ENCODE measurements at regions not wholly inside any gene's neighbourhood (a gene's known extent, or its start where the extent isn't known, plus 50 kb on each side); places are given as distances from the start of the nearest gene placed in this dataset.

DNA sequence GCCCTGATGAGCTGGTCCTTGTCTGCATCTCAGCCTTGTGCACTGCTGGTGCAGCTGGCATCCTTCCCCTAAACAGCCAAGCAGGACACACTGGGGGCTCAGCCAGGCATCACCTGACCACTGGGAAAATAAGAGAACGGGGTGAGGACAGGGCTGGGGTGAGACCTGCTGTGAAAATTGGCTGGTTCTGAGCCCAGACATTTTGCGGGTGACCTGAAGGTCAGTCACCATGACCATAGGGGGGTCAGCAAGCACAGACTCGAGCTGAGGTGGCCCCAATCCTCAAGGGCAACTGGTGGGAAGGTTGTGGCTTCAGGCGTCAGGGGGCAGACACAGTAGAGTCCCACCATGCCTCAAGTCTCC lies 144.9 kb upstream of the TWIST2 start:
- CTCF ChIA-PET: no interaction called here
- Histone ChIP-seq H3K4me3 (ENCODE audit: low read depth, low read length) (no peak overlapping the region), H3K27me3 (ENCODE audit: control insufficient read depth, insufficient read depth, low read length) (no peaks in the 10 kb centered on the region; the same call in 1 of the 2 replicates), H3K36me3 (ENCODE audit: control insufficient read depth, insufficient read depth, low read length) (no peaks in the 10 kb centered on the region)
- DNase-seq (ENCODE audit: low read depth): no peak
- TF ChIP-seq, protein P1, sequence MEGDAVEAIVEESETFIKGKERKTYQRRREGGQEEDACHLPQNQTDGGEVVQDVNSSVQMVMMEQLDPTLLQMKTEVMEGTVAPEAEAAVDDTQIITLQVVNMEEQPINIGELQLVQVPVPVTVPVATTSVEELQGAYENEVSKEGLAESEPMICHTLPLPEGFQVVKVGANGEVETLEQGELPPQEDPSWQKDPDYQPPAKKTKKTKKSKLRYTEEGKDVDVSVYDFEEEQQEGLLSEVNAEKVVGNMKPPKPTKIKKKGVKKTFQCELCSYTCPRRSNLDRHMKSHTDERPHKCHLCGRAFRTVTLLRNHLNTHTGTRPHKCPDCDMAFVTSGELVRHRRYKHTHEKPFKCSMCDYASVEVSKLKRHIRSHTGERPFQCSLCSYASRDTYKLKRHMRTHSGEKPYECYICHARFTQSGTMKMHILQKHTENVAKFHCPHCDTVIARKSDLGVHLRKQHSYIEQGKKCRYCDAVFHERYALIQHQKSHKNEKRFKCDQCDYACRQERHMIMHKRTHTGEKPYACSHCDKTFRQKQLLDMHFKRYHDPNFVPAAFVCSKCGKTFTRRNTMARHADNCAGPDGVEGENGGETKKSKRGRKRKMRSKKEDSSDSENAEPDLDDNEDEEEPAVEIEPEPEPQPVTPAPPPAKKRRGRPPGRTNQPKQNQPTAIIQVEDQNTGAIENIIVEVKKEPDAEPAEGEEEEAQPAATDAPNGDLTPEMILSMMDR (IDR thresholded peaks at IDR 0.05; ENCODE audit: insufficient read depth, low read depth, low read length): no peak
- POLR2A ChIA-PET: no interaction called here

DNA sequence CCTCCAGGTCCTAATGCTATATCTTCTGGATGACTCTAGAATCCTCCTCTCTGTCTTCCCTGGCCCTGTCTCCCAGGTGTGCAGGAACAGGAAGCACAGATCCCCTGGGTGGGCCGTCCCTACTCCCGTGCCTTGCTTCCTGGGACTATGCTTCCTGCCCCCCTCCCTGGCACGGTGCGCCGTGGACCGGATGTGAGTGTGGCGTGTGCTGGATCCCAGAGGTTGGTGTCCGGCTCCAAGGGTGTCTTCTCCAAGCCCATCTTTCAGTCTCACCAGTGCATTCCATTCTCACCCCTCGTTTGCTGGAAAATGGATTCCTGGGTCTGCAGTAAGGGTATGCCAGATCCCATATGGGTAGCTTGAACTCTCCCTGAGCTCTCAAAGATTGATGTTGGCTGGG lies 144.4 kb upstream of the TWIST2 start:
- no peak overlapping the region for H3K4me3 ChIP-seq (ENCODE audit: low read depth, low read length)
- POLR2A ChIA-PET: no interaction called here
- DNase-seq (ENCODE audit: low read depth): no peak
- no peaks in the 10 kb centered on the region; the same call in 1 of the 2 replicates for H3K27me3 ChIP-seq (ENCODE audit: control insufficient read depth, insufficient read depth, low read length)
- no peaks in the 10 kb centered on the region for H3K36me3 ChIP-seq (ENCODE audit: control insufficient read depth, insufficient read depth, low read length)
- CTCF ChIA-PET: interaction anchor here (0.8 kb wide), 1 partner anchor 12 kb away, joined by 3 read pairs; no protein-coding TSS in a partner anchor
- TF ChIP-seq, protein P1 (IDR thresholded peaks at IDR 0.05; ENCODE audit: insufficient read depth, low read depth, low read length): no peak

DNA sequence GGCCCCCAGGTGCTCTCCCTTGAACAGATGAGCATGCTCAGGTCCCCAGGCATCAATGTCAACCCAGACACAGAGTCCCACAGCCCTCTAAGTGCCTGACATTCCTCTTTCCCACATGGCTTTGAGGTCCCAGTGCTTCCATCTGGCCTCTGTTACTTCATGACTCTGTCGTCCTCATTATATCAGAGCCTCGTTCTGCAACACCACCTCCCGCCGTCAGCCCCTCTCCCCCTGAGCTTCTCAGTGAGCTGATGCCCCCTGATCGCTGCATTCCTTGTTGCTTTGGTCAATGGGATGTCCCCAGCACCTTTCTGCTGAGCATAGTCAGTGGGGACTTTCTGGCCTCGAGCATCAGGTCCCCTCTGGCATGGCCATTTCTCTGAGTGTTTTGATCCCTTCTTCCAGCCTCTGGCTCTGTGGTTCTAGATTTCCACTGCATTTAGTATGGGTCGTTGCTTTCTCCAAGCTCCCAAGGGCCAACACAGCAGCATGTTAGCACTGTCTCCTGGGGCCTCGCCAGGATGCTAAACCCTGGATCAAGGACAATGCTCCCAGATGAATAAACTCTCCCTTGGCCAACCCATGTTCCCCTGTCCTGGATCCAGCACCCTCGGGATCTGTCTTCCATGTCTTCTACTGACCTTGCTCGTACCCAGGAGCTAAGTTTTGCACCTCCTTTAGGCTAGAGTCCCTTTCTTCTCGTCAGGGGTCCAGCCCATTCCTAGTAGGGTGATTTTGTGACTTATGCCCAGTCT lies 143.2 kb upstream of the TWIST2 start:
- Histone ChIP-seq H3K27me3 (ENCODE audit: control insufficient read depth, insufficient read depth, low read length) (no peaks in the 10 kb centered on the region; the same call in 1 of the 2 replicates), H3K4me3 (ENCODE audit: low read depth, low read length) (no peak overlapping the region), H3K36me3 (ENCODE audit: control insufficient read depth, insufficient read depth, low read length) (no peaks in the 10 kb centered on the region)
- POLR2A ChIA-PET: no interaction called here
- TF ChIP-seq, protein P1 (IDR thresholded peaks at IDR 0.05; ENCODE audit: insufficient read depth, low read depth, low read length): no peak
- CTCF ChIA-PET: interaction anchor here (0.5 to 1.2 kb wide), 4 partner anchors 12 to 681 kb away, joined by 3 to 5 read pairs (median 3); no protein-coding TSS in a partner anchor
- no peak for DNase-seq (ENCODE audit: low read depth)

DNA sequence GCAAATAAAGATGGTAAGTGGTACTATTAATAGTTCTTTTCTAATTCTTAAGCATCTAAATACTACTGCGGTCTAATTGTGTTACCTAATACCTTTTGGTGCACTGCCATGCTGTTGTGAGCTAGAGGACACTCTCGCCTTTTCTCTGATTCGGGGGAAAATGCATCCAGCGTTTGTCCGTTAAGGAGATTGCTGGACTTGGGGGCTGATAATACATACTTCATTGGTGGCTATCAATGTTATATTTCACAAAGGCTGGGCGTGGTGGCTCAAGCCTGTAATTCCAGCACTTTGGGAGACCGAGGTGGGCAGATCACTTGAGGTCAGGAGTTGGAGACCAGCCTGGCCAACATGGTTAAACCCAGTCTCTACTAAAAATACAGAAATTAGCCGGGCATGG lies 141.7 kb upstream of the TWIST2 start:
- no peak overlapping the region for H3K4me3 ChIP-seq (ENCODE audit: low read depth, low read length)
- CTCF ChIA-PET: interaction anchor here (1.4 kb wide), 1 partner anchor 10 kb away, joined by 4 read pairs; no protein-coding TSS in a partner anchor
- no peak for DNase-seq (ENCODE audit: low read depth)
- H3K36me3 ChIP-seq (ENCODE audit: control insufficient read depth, insufficient read depth, low read length): no peaks in the 10 kb centered on the region
- POLR2A ChIA-PET: no interaction called here
- TF ChIP-seq, protein P1 (IDR thresholded peaks at IDR 0.05; ENCODE audit: insufficient read depth, low read depth, low read length): no peak
- H3K27me3 ChIP-seq (ENCODE audit: control insufficient read depth, insufficient read depth, low read length): no peaks in the 10 kb centered on the region; the same call in 1 of the 2 replicates

DNA sequence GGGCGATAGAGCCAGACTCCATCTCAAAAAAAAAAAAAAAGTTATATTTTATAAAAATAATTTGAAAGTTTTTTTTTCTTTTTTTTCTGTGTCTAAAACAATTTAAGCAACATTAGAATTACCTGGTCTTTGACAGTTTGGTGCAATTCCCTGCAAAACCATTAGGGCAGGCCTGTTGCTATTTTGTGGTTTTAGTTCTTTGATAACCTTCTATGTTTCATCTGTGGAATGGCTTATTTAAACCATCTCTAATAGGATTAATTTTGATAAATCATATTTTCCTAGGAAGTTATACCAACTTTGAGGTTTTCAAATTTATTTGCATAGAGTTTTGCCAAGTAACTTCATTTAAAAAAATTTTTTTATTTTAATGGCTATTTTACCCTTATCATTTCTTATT lies 141.2 kb upstream of the TWIST2 start:
- H3K36me3 ChIP-seq (ENCODE audit: control insufficient read depth, insufficient read depth, low read length): no peaks in the 10 kb centered on the region
- POLR2A ChIA-PET: no interaction called here
- TF ChIP-seq, protein P1 (IDR thresholded peaks at IDR 0.05; ENCODE audit: insufficient read depth, low read depth, low read length): peak; percentile 39; the same call in 1 of the 2 replicates
- CTCF ChIA-PET: interaction anchor here (1.4 kb wide), 1 partner anchor 11 kb away, joined by 4 read pairs; no protein-coding TSS in a partner anchor
- DNase-seq (ENCODE audit: low read depth): no peak
- no peak overlapping the region for H3K4me3 ChIP-seq (ENCODE audit: low read depth, low read length)
- no peaks in the 10 kb centered on the region; the same call in 1 of the 2 replicates for H3K27me3 ChIP-seq (ENCODE audit: control insufficient read depth, insufficient read depth, low read length)

All from BJ (cell line).